Right lobe of liver (tissue), 4 donors: ENCODE measurements at regions not wholly inside any gene's neighbourhood (a gene's known extent, or its start where the extent isn't known, plus 50 kb on each side); places are given as distances from the start of the nearest gene placed in this dataset.

Source experiments
- CTCF ChIP-seq, 4 donors: fragments of 200-600 bp in 3 of 4; fragments of 450-650 bp in 1 of 4; IDR thresholded peaks; one replicate each; pipeline versions ENCODE4 v1.5.1 to v1.8.0; 2016 to 2022; ENCODE audit warnings: antibody characterized with exemption in 4 of 4, mild to moderate bottlenecking in 2 of 4
- POLR2A ChIP-seq: fragments of 450-650 bp; IDR thresholded peaks from one replicate; pipeline ENCODE4 v1.6.1; 2017; ENCODE audit warnings: antibody characterized with exemption, mild to moderate bottlenecking
- donor health status: DM: no; HTN: no; CAD: no.
- donor health status: DM: no; HTN: no; CAD: no.
- donor health status: DM: no; HTN: yes; CAD: no.

- no peak for TF ChIP-seq POLR2A
- no peak for TF ChIP-seq CTCF (IDR thresholded peaks at IDR 0.05)
These were observed 137.0 kb upstream of the PREP start for GRCh38 chr6:105539911-105540310.
